ENCODE measurements at regions not wholly inside any gene's neighbourhood (a gene's known extent, or its start where the extent isn't known, plus 50 kb on each side); places are given as distances from the start of the nearest gene placed in this dataset.

- TF ChIP-seq CTCF (IDR thresholded peaks at IDR 0.05; ENCODE audit: insufficient read depth, missing control alignments), result no peak
- FAIRE-seq, result no peak
- DNase-seq (ENCODE audit: insufficient read length, low spot score), result no peak
Measured at GRCh38 chr6:21985904-21986303, 310.9 kb downstream of the PRL start.

- FAIRE-seq (no peak), DNase-seq (ENCODE audit: insufficient read length, low spot score) (no peak)
- no peak for TF ChIP-seq CTCF (IDR thresholded peaks at IDR 0.05; ENCODE audit: insufficient read depth, missing control alignments)
Measured at GRCh38 chr6:21986703-21987102, 310.1 kb downstream of the PRL start.

- TF ChIP-seq CTCF (IDR thresholded peaks at IDR 0.05; ENCODE audit: insufficient read depth, missing control alignments), result no peak
- FAIRE-seq (no peak), DNase-seq (ENCODE audit: insufficient read length, low spot score) (no peak)
Measured at GRCh38 chr6:21987501-21987957, 309.3 kb downstream of the PRL start.

- no peak for TF ChIP-seq CTCF (IDR thresholded peaks at IDR 0.05; ENCODE audit: insufficient read depth, missing control alignments)
- FAIRE-seq, result no peak
- no peak for DNase-seq (ENCODE audit: insufficient read length, low spot score)
Measured at GRCh38 chr6:21990577-21990976, 306.3 kb downstream of the PRL start.

- DNase-seq (ENCODE audit: insufficient read length, low spot score) (peak; percentile 28), FAIRE-seq (peak; percentile 6)
- TF ChIP-seq CTCF (IDR thresholded peaks at IDR 0.05; ENCODE audit: insufficient read depth, missing control alignments), result no peak
Measured at GRCh38 chr6:21992178-21992967, 304.5 kb downstream of the PRL start.

- FAIRE-seq (no peak), DNase-seq (ENCODE audit: insufficient read length, low spot score) (no peak)
- no peak for TF ChIP-seq CTCF (IDR thresholded peaks at IDR 0.05; ENCODE audit: insufficient read depth, missing control alignments)
Measured at GRCh38 chr6:21993841-21994240, 303.0 kb downstream of the PRL start.

GRCh38 chr6:21994821-21995220 is 302.0 kb downstream of the PRL start:
- no peak for FAIRE-seq

More at GRCh38 chr6:21994821-21995220, 302.0 kb downstream of the PRL start:
- no peak for DNase-seq (ENCODE audit: insufficient read length, low spot score)
- no peak for TF ChIP-seq CTCF (IDR thresholded peaks at IDR 0.05; ENCODE audit: insufficient read depth, missing control alignments)
